WTC11 (cell line): ENCODE measurements at regions not wholly inside any gene's neighbourhood (a gene's known extent, or its start where the extent isn't known, plus 50 kb on each side); places are given as distances from the start of the nearest gene placed in this dataset.
A peak's percentile ranks its signal among the peaks of the same experiment; 100 is the strongest.

Experiments
- ATAC-seq: fragments of 200-7000 bp; cut with Tn5 transposase; 2 replicates; pipeline ENCODE4 v1.10.0; 2021; ENCODE audit warnings: mild to moderate bottlenecking, moderate library complexity
- CTCF ChIA-PET: fragments of 300-600 bp; sonication (Branson Sonifier 250); formaldehyde crosslinking; loops from one replicate; lab custom pipeline; 2021; ENCODE audit warnings: antibody characterized with exemption; lab: Charles Lee
- POLR2A ChIA-PET: fragments of 350-600 bp; sonication (Branson Sonifier 250); formaldehyde crosslinking; loops from one replicate; lab custom pipeline; 2021; ENCODE audit warnings: antibody characterized with exemption; lab: Charles Lee
- DNase-seq: peaks from one replicate; pipeline ENCODE4 v3.0.0; 2021; ENCODE audit warnings: low spot score
- H3K27ac Mint-ChIP-seq: 2 replicates; pipeline ENCODE4 v1.8.0; 2021; ENCODE audit warnings: mixed read lengths
- H3K27me3 Mint-ChIP-seq: 2 replicates; pipeline ENCODE4 v1.8.0; 2021; ENCODE audit warnings: low read depth, mild to moderate bottlenecking, moderate library complexity, mixed read lengths
- H3K36me3 Mint-ChIP-seq: 2 replicates; pipeline ENCODE4 v1.8.0; 2021; ENCODE audit warnings: mixed read lengths
- H3K4me1 Mint-ChIP-seq: 2 replicates; pipeline ENCODE4 v1.8.0; 2022; ENCODE audit warnings: mixed read lengths
- H3K4me3 Mint-ChIP-seq: 2 replicates; pipeline ENCODE4 v1.8.0; 2021; ENCODE audit warnings: mild to moderate bottlenecking, moderate library complexity, mixed read lengths
- H3K9me3 Mint-ChIP-seq: 2 replicates; pipeline ENCODE4 v1.8.0; 2021; ENCODE audit warnings: mixed read lengths
- AFF4 ChIP-seq: sonication (generic); formaldehyde crosslinking; IDR thresholded peaks from 2 replicates; pipeline ENCODE4 v1.8.1; 2023; ENCODE audit warnings: mild to moderate bottlenecking, missing genetic modification reagents, borderline replicate concordance
- ATF1 ChIP-seq: sonication (generic); formaldehyde crosslinking; IDR thresholded peaks from 2 replicates; pipeline ENCODE4 v1.8.1; 2023; ENCODE audit warnings: mild to moderate bottlenecking, moderate library complexity, missing genetic modification reagents
- ATF2 ChIP-seq: sonication (generic); formaldehyde crosslinking; IDR thresholded peaks from 2 replicates; pipeline ENCODE4 v1.8.1; 2022; ENCODE audit warnings: low read depth, missing genetic modification reagents, borderline replicate concordance
- E2F1 ChIP-seq: sonication (generic); formaldehyde crosslinking; IDR thresholded peaks from 2 replicates; pipeline ENCODE4 v1.8.0; 2022; ENCODE audit warnings: mild to moderate bottlenecking, missing genetic modification reagents
- ETV6 ChIP-seq: sonication (generic); formaldehyde crosslinking; IDR thresholded peaks from 2 replicates; pipeline ENCODE4 v1.8.1; 2022; ENCODE audit warnings: mild to moderate bottlenecking, missing genetic modification reagents
- GRHL2 ChIP-seq: fragments of 250-450 bp; sonication (Bioruptor Pico); IDR thresholded peaks from 2 replicates; pipeline ENCODE4 v1.8.0; 2022; ENCODE audit warnings: mild to moderate bottlenecking, moderate library complexity; ENCODE audit not compliant: insufficient replicate concordance, severe bottlenecking
- MAX ChIP-seq: sonication (generic); formaldehyde crosslinking; IDR thresholded peaks from 2 replicates; pipeline ENCODE4 v1.8.0; 2022; ENCODE audit warnings: mild to moderate bottlenecking, missing genetic modification reagents
- NR1H2 ChIP-seq: sonication (generic); formaldehyde crosslinking; IDR thresholded peaks from 2 replicates; pipeline ENCODE4 v1.9.0; 2021; ENCODE audit warnings: mild to moderate bottlenecking, moderate library complexity, missing genetic modification reagents
- NR2C2 ChIP-seq: sonication (generic); formaldehyde crosslinking; IDR thresholded peaks from 2 replicates; pipeline ENCODE4 v1.8.0; 2022; ENCODE audit warnings: mild to moderate bottlenecking, missing genetic modification reagents
- SOX15 ChIP-seq: fragments of 250-450 bp; sonication (Bioruptor Pico); IDR thresholded peaks from 2 replicates; pipeline ENCODE4 v1.9.0; 2021; ENCODE audit warnings: mild to moderate bottlenecking
- TCF7 ChIP-seq: sonication (generic); formaldehyde crosslinking; IDR thresholded peaks from 2 replicates; pipeline ENCODE4 v1.8.0; 2022; ENCODE audit warnings: mild to moderate bottlenecking, low read depth, missing genetic modification reagents, moderate library complexity
- TEAD1 ChIP-seq: sonication (generic); formaldehyde crosslinking; IDR thresholded peaks from 2 replicates; pipeline ENCODE4 v1.8.0; 2022; ENCODE audit warnings: mild to moderate bottlenecking, missing genetic modification reagents
- TP53 ChIP-seq: sonication (generic); formaldehyde crosslinking; IDR thresholded peaks from 2 replicates; pipeline ENCODE4 v1.8.1; 2023; ENCODE audit warnings: mild to moderate bottlenecking, missing genetic modification reagents
- ZNF121 ChIP-seq: sonication (generic); formaldehyde crosslinking; IDR thresholded peaks from 2 replicates; pipeline ENCODE4 v1.8.0; 2023; ENCODE audit warnings: missing genetic modification reagents
- ZNF281 ChIP-seq: sonication (generic); formaldehyde crosslinking; IDR thresholded peaks from 2 replicates; pipeline ENCODE4 v1.8.0; 2023; ENCODE audit warnings: mild to moderate bottlenecking, missing genetic modification reagents
- ZNF416 ChIP-seq: fragments of 250-450 bp; sonication (Bioruptor Pico); IDR thresholded peaks from 2 replicates; pipeline ENCODE4 v1.9.0; 2021; ENCODE audit warnings: mild to moderate bottlenecking, inconsistent platforms

- TF ChIP-seq ZNF281 (CRISPR knock-in tag), result no peak
- TF ChIP-seq NR2C2 (CRISPR knock-in tag), result no peak
- TF ChIP-seq, all 79 proteins: peak for 0
These were observed 70.2 kb upstream of the FBRSL1 start (continued) for GRCh38 chr12:132419631-132420246.

- Mint-ChIP-seq H3K4me3 (no peak overlapping the region), H3K27ac (no peak overlapping the region), H3K9me3 (0 out of 2 replicates have a peak, but pooled peaks cover 5% of the 10 kb centered on the region), H3K4me1 (no peaks in the 10 kb centered on the region), H3K27me3 (peaks cover 75% of the 10 kb centered on the region), H3K36me3 (no peaks in the 10 kb centered on the region)
- POLR2A ChIA-PET, result no interaction called here
- no peak for DNase-seq
- no peak for ATAC-seq
- TF ChIP-seq ZNF121 (CRISPR knock-in tag) (peak; percentile 21; the same call in 1 of the 2 replicates), ETV6 (CRISPR knock-in tag) (no peak), ATF1 (no peak), GRHL2 (no peak), NR1H2 (CRISPR knock-in tag) (no peak), E2F1 (no peak)
- CTCF ChIA-PET, result interaction anchor here (0.8 to 2.0 kb wide), 6 partner anchors 42 to 196 kb away, joined by 3 to 4 read pairs (median 3); no protein-coding TSS in a partner anchor
These were observed 71.5 kb upstream of the FBRSL1 start for GRCh38 chr12:132418393-132418925.

- 0 out of 2 replicates have a peak, but pooled peaks cover 2% of the 10 kb centered on the region for H3K9me3 Mint-ChIP-seq
- CTCF ChIA-PET, result interaction anchor here (1.0 to 2.0 kb wide), 6 partner anchors 43 to 221 kb away, joined by 3 to 5 read pairs (median 3); no protein-coding TSS in a partner anchor
- no peak overlapping the region for H3K27ac Mint-ChIP-seq
- POLR2A ChIA-PET, result no interaction called here
- ATAC-seq (no peak), DNase-seq (no peak)
- H3K27me3 Mint-ChIP-seq, result peaks cover 67% of the 10 kb centered on the region
- H3K4me3 Mint-ChIP-seq, result no peak overlapping the region
- no peaks in the 10 kb centered on the region for H3K36me3 Mint-ChIP-seq
- TF ChIP-seq SOX15, result no peak
- no peaks in the 10 kb centered on the region for H3K4me1 Mint-ChIP-seq
These were observed 72.2 kb upstream of the FBRSL1 start for GRCh38 chr12:132417741-132418140.

- CTCF ChIA-PET, result interaction anchor here (1.0 to 3.7 kb wide), 7 partner anchors 11 to 222 kb away, joined by 3 to 66 read pairs (median 3); no protein-coding TSS in a partner anchor
- Mint-ChIP-seq H3K27ac (no peak overlapping the region), H3K36me3 (no peaks in the 10 kb centered on the region), H3K4me1 (no peaks in the 10 kb centered on the region), H3K4me3 (no peak overlapping the region), H3K27me3 (peaks cover 58% of the 10 kb centered on the region), H3K9me3 (no peaks in the 10 kb centered on the region)
- POLR2A ChIA-PET, result no interaction called here
- DNase-seq (no peak), ATAC-seq (no peak)
- TF ChIP-seq ZNF416, result no peak
- TF ChIP-seq MAX, result no peak
- no peak for TF ChIP-seq TCF7 (CRISPR knock-in tag)
- no peak for TF ChIP-seq ATF2 (CRISPR knock-in tag)
- no peak for TF ChIP-seq TEAD1 (CRISPR knock-in tag)
- no peak for TF ChIP-seq NR1H2 (CRISPR knock-in tag)
- TF ChIP-seq TP53 (CRISPR knock-in tag), result no peak
- TF ChIP-seq AFF4 (CRISPR knock-in tag), result no peak
These were observed 73.1 kb upstream of the FBRSL1 start for GRCh38 chr12:132416827-132417226.
